ENCODE measurements at regions not wholly inside any gene's neighbourhood (a gene's known extent, or its start where the extent isn't known, plus 50 kb on each side); places are given as distances from the start of the nearest gene placed in this dataset.
A peak's percentile ranks its signal among the peaks of the same experiment; 100 is the strongest.

- TF ChIP-seq CTCF (IDR thresholded peaks at IDR 0.05; ENCODE audit: borderline replicate concordance, extremely low read depth, low read length, poor library complexity, severe bottlenecking) (no peak), EZH2 (IDR thresholded peaks at IDR 0.05; ENCODE audit: borderline replicate concordance, low read depth, low read length, severe bottlenecking) (no peak)
- H3K27me3 ChIP-seq (ENCODE audit: insufficient read depth, low read length, poor library complexity), result no peaks in the 10 kb centered on the region
- H3K36me3 ChIP-seq (ENCODE audit: insufficient read depth, low read length), result no peaks in the 10 kb centered on the region
- H3K27ac ChIP-seq (ENCODE audit: low read length), result no peak overlapping the region
- H3K4me2 ChIP-seq (ENCODE audit: insufficient read depth, low read length), result no peak overlapping the region
- no peak overlapping the region for H3K4me3 ChIP-seq (ENCODE audit: low read depth in 1 of 2, low read length in 2 of 2)
- no peak for ATAC-seq (ENCODE audit: insufficient read depth, low read depth)
- H3K9me3 ChIP-seq (ENCODE audit: insufficient read depth, low read length, severe bottlenecking), result no peaks in the 10 kb centered on the region
- H3K4me1 ChIP-seq (ENCODE audit: insufficient read depth, low read length), result peaks cover 7% of the 10 kb centered on the region; the same call in 1 of the 2 replicates
- H2AFZ ChIP-seq (ENCODE audit: low read depth, low read length), result no peak overlapping the region
- no peak overlapping the region for H3K9ac ChIP-seq (ENCODE audit: low read depth, low read length)
- H3K79me2 ChIP-seq (ENCODE audit: insufficient read depth, low read length), result no peaks in the 10 kb centered on the region
- DNase-seq, result no peak
- no peaks in the 10 kb centered on the region for H4K20me1 ChIP-seq (ENCODE audit: insufficient read depth, low read length)
These were observed 521.9 kb upstream of the RGS18 start for GRCh38 chr1:191636345-191636744.

- Histone ChIP-seq H2AFZ (ENCODE audit: low read depth, low read length) (peak overlapping the region; percentile 31; the same call in 1 of the 2 replicates), H3K4me2 (ENCODE audit: insufficient read depth, low read length) (no peak overlapping the region), H3K4me3 (ENCODE audit: low read depth in 1 of 2, low read length in 2 of 2) (no peak overlapping the region), H3K36me3 (ENCODE audit: insufficient read depth, low read length) (no peaks in the 10 kb centered on the region), H3K9me3 (ENCODE audit: insufficient read depth, low read length, severe bottlenecking) (no peaks in the 10 kb centered on the region), H3K27me3 (ENCODE audit: insufficient read depth, low read length, poor library complexity) (no peaks in the 10 kb centered on the region), H3K4me1 (ENCODE audit: insufficient read depth, low read length) (peaks cover 8% of the 10 kb centered on the region; the same call in 1 of the 2 replicates), H4K20me1 (ENCODE audit: insufficient read depth, low read length) (no peaks in the 10 kb centered on the region), H3K79me2 (ENCODE audit: insufficient read depth, low read length) (no peaks in the 10 kb centered on the region), H3K27ac (ENCODE audit: low read length) (no peak overlapping the region), H3K9ac (ENCODE audit: low read depth, low read length) (no peak overlapping the region)
- no peak for TF ChIP-seq CTCF (IDR thresholded peaks at IDR 0.05; ENCODE audit: borderline replicate concordance, extremely low read depth, low read length, poor library complexity, severe bottlenecking)
- TF ChIP-seq EZH2 (IDR thresholded peaks at IDR 0.05; ENCODE audit: borderline replicate concordance, low read depth, low read length, severe bottlenecking), result no peak
- ATAC-seq (ENCODE audit: insufficient read depth, low read depth), result no peak
- DNase-seq, result no peak
These were observed 516.6 kb upstream of the RGS18 start for GRCh38 chr1:191641420-191642260.

GRCh38 chr1:191643060-191643459, 515.2 kb upstream of the RGS18 start:
- H3K27me3 ChIP-seq (ENCODE audit: insufficient read depth, low read length, poor library complexity), result no peaks in the 10 kb centered on the region
- no peak overlapping the region for H3K4me3 ChIP-seq (ENCODE audit: low read depth in 1 of 2, low read length in 2 of 2)
- H3K36me3 ChIP-seq (ENCODE audit: insufficient read depth, low read length), result no peaks in the 10 kb centered on the region
- no peaks in the 10 kb centered on the region for H3K9me3 ChIP-seq (ENCODE audit: insufficient read depth, low read length, severe bottlenecking)
- peaks cover 8% of the 10 kb centered on the region; the same call in 1 of the 2 replicates for H3K4me1 ChIP-seq (ENCODE audit: insufficient read depth, low read length)
- H3K27ac ChIP-seq (ENCODE audit: low read length), result no peak overlapping the region
- H3K9ac ChIP-seq (ENCODE audit: low read depth, low read length), result no peak overlapping the region
- no peak overlapping the region for H2AFZ ChIP-seq (ENCODE audit: low read depth, low read length)
- H3K79me2 ChIP-seq (ENCODE audit: insufficient read depth, low read length), result no peaks in the 10 kb centered on the region
- no peaks in the 10 kb centered on the region for H4K20me1 ChIP-seq (ENCODE audit: insufficient read depth, low read length)
- no peak overlapping the region for H3K4me2 ChIP-seq (ENCODE audit: insufficient read depth, low read length)
- TF ChIP-seq CTCF (IDR thresholded peaks at IDR 0.05; ENCODE audit: borderline replicate concordance, extremely low read depth, low read length, poor library complexity, severe bottlenecking), result no peak
- no peak for TF ChIP-seq EZH2 (IDR thresholded peaks at IDR 0.05; ENCODE audit: borderline replicate concordance, low read depth, low read length, severe bottlenecking)
- no peak for ATAC-seq (ENCODE audit: insufficient read depth, low read depth)
- DNase-seq, result no peak
